Epithelial cell of proximal tubule (primary cell): ENCODE measurements at regions not wholly inside any gene's neighbourhood (a gene's known extent, or its start where the extent isn't known, plus 50 kb on each side); places are given as distances from the start of the nearest gene placed in this dataset.
A peak's percentile ranks its signal among the peaks of the same experiment; 100 is the strongest.

Source experiments
- DNase-seq: peaks from one replicate; pipeline ENCODE4 v3.0.0-alpha.2; 2011; ENCODE audit warnings: low read depth
- H3K4me3 ChIP-seq: 2 replicates; pipeline ENCODE4 v1.5.1; 2011; ENCODE audit warnings: low read depth, mild to moderate bottlenecking, low read length
- TF ChIP-seq, protein P1 (sequence below): conservative IDR thresholded peaks from 2 replicates; pipeline ENCODE4 v1.5.1; 2012; ENCODE audit warnings: low read depth, mild to moderate bottlenecking, low read length

GRCh38 chr11:90668502-90668901, 445.7 kb upstream of the CHORDC1 start:
- DNase-seq = no peak
- H3K4me3 ChIP-seq = no peak overlapping the region
- TF ChIP-seq, protein P1, sequence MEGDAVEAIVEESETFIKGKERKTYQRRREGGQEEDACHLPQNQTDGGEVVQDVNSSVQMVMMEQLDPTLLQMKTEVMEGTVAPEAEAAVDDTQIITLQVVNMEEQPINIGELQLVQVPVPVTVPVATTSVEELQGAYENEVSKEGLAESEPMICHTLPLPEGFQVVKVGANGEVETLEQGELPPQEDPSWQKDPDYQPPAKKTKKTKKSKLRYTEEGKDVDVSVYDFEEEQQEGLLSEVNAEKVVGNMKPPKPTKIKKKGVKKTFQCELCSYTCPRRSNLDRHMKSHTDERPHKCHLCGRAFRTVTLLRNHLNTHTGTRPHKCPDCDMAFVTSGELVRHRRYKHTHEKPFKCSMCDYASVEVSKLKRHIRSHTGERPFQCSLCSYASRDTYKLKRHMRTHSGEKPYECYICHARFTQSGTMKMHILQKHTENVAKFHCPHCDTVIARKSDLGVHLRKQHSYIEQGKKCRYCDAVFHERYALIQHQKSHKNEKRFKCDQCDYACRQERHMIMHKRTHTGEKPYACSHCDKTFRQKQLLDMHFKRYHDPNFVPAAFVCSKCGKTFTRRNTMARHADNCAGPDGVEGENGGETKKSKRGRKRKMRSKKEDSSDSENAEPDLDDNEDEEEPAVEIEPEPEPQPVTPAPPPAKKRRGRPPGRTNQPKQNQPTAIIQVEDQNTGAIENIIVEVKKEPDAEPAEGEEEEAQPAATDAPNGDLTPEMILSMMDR = no peak

- TF ChIP-seq, protein P1 = no peak
- H3K4me3 ChIP-seq = no peak overlapping the region
- no peak for DNase-seq
These were observed 438.4 kb upstream of the CHORDC1 start for GRCh38 chr11:90661233-90661632.

DNA sequence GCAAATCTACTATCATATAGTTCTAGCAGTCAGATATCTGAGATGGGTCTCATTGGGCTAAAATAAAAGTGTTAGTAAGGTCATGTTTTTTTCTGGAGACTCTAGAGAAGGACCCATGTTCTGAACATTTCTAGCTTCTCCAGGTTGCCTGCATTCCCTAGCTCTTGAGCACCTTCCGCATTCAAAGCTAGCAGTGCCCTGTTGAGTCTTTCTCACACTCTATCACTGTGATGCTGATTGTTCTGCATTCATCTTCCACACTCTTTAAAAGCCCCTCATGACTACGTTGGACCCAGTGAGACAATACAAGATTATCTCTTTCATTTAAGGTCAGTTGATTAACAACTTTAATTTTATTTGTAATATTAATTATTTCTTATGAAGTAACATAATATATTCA, 433.3 kb upstream of the CHORDC1 start:
- no peak for DNase-seq
- no peak overlapping the region for H3K4me3 ChIP-seq
- TF ChIP-seq, protein P1 = no peak

GRCh38 chr11:90650153-90650552, 427.3 kb upstream of the CHORDC1 start:
- H3K4me3 ChIP-seq = no peak overlapping the region
- TF ChIP-seq, protein P1 = no peak
- no peak for DNase-seq

DNA sequence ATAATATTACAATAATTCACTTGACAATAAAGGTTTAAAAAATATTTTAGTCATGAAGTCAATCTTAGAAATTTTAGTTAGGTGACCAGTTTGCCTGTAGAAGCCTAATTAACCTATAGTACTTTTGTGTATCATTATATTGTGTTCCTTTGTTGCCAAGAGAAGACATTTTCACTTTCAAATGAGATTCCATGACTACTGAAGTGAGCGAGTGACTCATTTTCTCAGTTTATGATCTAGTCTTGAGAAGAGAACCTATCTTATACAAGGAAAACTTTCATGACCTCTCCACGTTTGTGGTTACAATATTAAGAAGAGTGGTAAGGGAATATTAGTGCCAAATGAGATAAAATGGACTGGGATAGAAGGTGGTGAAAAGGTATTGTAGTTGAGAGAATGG, 423.9 kb upstream of the CHORDC1 start:
- TF ChIP-seq, protein P1 = no peak
- H3K4me3 ChIP-seq = no peak overlapping the region
- peak; percentile 27 for DNase-seq

DNA sequence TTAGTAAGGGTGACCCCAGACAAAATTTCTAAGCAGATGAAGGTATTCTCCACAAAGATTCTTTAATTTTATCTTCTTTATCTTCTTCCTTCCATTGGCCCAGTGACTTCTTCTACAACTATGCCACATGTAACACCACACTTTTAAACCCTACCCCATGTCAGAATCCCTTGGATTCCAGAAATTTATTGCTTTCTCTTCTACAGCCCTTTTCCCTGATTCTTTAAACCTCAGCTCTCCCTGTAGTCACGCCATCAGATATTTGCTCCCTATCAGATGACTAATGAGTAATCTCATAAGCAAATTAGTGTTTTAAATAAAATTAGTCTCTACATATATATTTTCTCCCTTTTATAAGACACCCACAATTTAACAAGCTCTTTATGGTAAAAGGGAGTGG, 423.4 kb upstream of the CHORDC1 start:
- peak; percentile 3 for DNase-seq
- H3K4me3 ChIP-seq = no peak overlapping the region
- TF ChIP-seq, protein P1 = no peak

GRCh38 chr11:90639461-90639993, 416.7 kb upstream of the CHORDC1 start:
- peak; percentile 7 for DNase-seq

More at GRCh38 chr11:90639461-90639993, 416.7 kb upstream of the CHORDC1 start:
- H3K4me3 ChIP-seq = no peak overlapping the region
- TF ChIP-seq, protein P1 = peak; percentile 56
